MM.1S (cell line): ENCODE measurements at regions not wholly inside any gene's neighbourhood (a gene's known extent, or its start where the extent isn't known, plus 50 kb on each side); places are given as distances from the start of the nearest gene placed in this dataset.

Experiments used
- CTCF ChIP-seq: fragments of 300-600 bp; sonication (generic); IDR thresholded peaks from 2 replicates; pipeline ENCODE4 v1.5.1; 2016; ENCODE audit warnings: antibody characterized with exemption, low read length, mixed read lengths
- EZH2 ChIP-seq: fragments of 300-600 bp; sonication (generic); optimal IDR thresholded peaks from 2 replicates; pipeline ENCODE3; 2017; ENCODE audit warnings: low read depth, mild to moderate bottlenecking, antibody characterized with exemption, low read length, mixed read lengths

- TF ChIP-seq CTCF (no peak), EZH2 (no peak)
Observed at GRCh38 chr7:25945608-25946007, 206.4 kb upstream of the NFE2L3 start.
